GM13977 (cell line): ENCODE measurements at regions not wholly inside any gene's neighbourhood (a gene's known extent, or its start where the extent isn't known, plus 50 kb on each side); places are given as distances from the start of the nearest gene placed in this dataset.

ENCODE experiments used
- DNase-seq: peaks from one replicate; pipeline ENCODE4 v3.0.0; 2012; ENCODE audit warnings: low spot score
- CTCF ChIP-seq: IDR thresholded peaks from 2 replicates; pipeline ENCODE4 v1.5.1; 2012; ENCODE audit warnings: mild to moderate bottlenecking, control low read depth; ENCODE audit not compliant: insufficient read depth; ENCODE audit errors: extremely low read depth, missing control alignments
- in situ Hi-C: fragments of 300-500 bp; cut with MboI; formaldehyde crosslinking; loops from one replicate; pipeline ENCODE4 v1.12.0; 2022; ENCODE audit warnings: low sequenced_read_pairs, low pct_unique_long_range_greater_than_20kb, mixed read lengths, inconsistent platforms; ENCODE audit not compliant: unreplicated experiment

- in situ Hi-C loops, result no loop called here
- no peak for DNase-seq
Observed at GRCh38 chr18:76633588-76634269, 138.7 kb upstream of the ZNF516 start.

GRCh38 chr18:76627444-76627843 is 132.4 kb upstream of the ZNF516 start:
- DNase-seq, result no peak
- in situ Hi-C loops, result no loop called here
- TF ChIP-seq CTCF, result no peak

More at GRCh38 chr18:76633588-76634269, 138.7 kb upstream of the ZNF516 start:
- TF ChIP-seq CTCF, result no peak

GRCh38 chr18:76626991-76627390 is 131.9 kb upstream of the ZNF516 start:
- DNase-seq, result no peak
- no peak for TF ChIP-seq CTCF
- in situ Hi-C loops, result no loop called here

GRCh38 chr18:76622651-76623050 is 127.6 kb upstream of the ZNF516 start:
- no peak for DNase-seq
- in situ Hi-C loops, result no loop called here
- no peak for TF ChIP-seq CTCF

- in situ Hi-C loops, result no loop called here
- no peak for DNase-seq
- TF ChIP-seq CTCF, result no peak
Observed at GRCh38 chr18:76621782-76622495, 126.9 kb upstream of the ZNF516 start.

- no peak for TF ChIP-seq CTCF
- in situ Hi-C loops, result no loop called here
- DNase-seq, result no peak
Observed at GRCh38 chr18:76621226-76621625, 126.2 kb upstream of the ZNF516 start.
